Astrocyte (in vitro differentiated cells and primary cell): ENCODE measurements at regions not wholly inside any gene's neighbourhood (a gene's known extent, or its start where the extent isn't known, plus 50 kb on each side); places are given as distances from the start of the nearest gene placed in this dataset.

Source experiments
- DNase-seq: peaks from one replicate; pipeline ENCODE4 v3.0.0-alpha.2; 2010; ENCODE audit warnings: low read depth
- FAIRE-seq: peaks from 2 replicates; lab custom pipeline; 2011; peaks lifted over from hg19 to GRCh38; lab: Jason Lieb, UNC
- H2AFZ ChIP-seq: 2 replicates; pipeline ENCODE4 v1.6.0; 2012; ENCODE audit warnings: low read depth, low read length, inconsistent platforms
- H3K27ac ChIP-seq: 2 replicates; pipeline ENCODE4 v1.5.1; 2011; ENCODE audit warnings: low read depth, low read length, inconsistent platforms
- H3K27me3 ChIP-seq: 2 replicates; pipeline ENCODE4 v1.6.0; 2011; ENCODE audit warnings: low read length, inconsistent platforms; ENCODE audit not compliant: insufficient read depth
- H3K36me3 ChIP-seq: 2 replicates; pipeline ENCODE4 v1.5.1; 2011; ENCODE audit warnings: low read length, inconsistent platforms; ENCODE audit not compliant: insufficient read depth
- H3K4me1 ChIP-seq: 2 replicates; pipeline ENCODE4 v1.5.1; 2011; ENCODE audit warnings: low read length, inconsistent platforms; ENCODE audit not compliant: insufficient read depth
- H3K4me2 ChIP-seq: 2 replicates; pipeline ENCODE4 v1.6.0; 2012; ENCODE audit warnings: low read length, inconsistent platforms
- H3K4me3 ChIP-seq: 2 replicates; pipeline ENCODE4 v1.5.1; 2011; ENCODE audit warnings: low read depth, mild to moderate bottlenecking, low read length, inconsistent platforms; ENCODE audit not compliant: insufficient read depth
- H3K79me2 ChIP-seq: 2 replicates; pipeline ENCODE4 v1.6.0; 2012; ENCODE audit warnings: mild to moderate bottlenecking, low read length, inconsistent platforms; ENCODE audit not compliant: insufficient read depth
- H3K9ac ChIP-seq: 2 replicates; pipeline ENCODE4 v1.6.0; 2012; ENCODE audit warnings: mild to moderate bottlenecking, low read length, inconsistent platforms
- H3K9me3 ChIP-seq: 2 replicates; pipeline ENCODE4 v1.5.1; 2012; ENCODE audit warnings: low read depth, mild to moderate bottlenecking, low read length, inconsistent platforms; ENCODE audit not compliant: insufficient read depth
- H4K20me1 ChIP-seq: 2 replicates; pipeline ENCODE4 v1.6.0; 2012; ENCODE audit warnings: low read length, inconsistent platforms; ENCODE audit not compliant: insufficient read depth
- H3K27ac Mint-ChIP-seq: one replicate; pipeline ENCODE4 v1.8.0; 2021; ENCODE audit warnings: mild to moderate bottlenecking, mixed read lengths; ENCODE audit not compliant: unreplicated experiment
- H3K27me3 Mint-ChIP-seq: one replicate; pipeline ENCODE4 v1.8.0; 2021; ENCODE audit warnings: low read depth, mixed read lengths; ENCODE audit not compliant: unreplicated experiment
- H3K36me3 Mint-ChIP-seq: one replicate; pipeline ENCODE4 v1.8.0; 2021; ENCODE audit warnings: low read depth, mixed read lengths; ENCODE audit not compliant: unreplicated experiment
- H3K4me1 Mint-ChIP-seq: one replicate; pipeline ENCODE4 v1.8.0; 2021; ENCODE audit warnings: low read depth, mixed read lengths; ENCODE audit not compliant: unreplicated experiment
- H3K4me3 Mint-ChIP-seq: one replicate; pipeline ENCODE4 v1.8.0; 2021; ENCODE audit warnings: mild to moderate bottlenecking, moderate library complexity, mixed read lengths; ENCODE audit not compliant: unreplicated experiment
- H3K9me3 Mint-ChIP-seq: one replicate; pipeline ENCODE4 v1.8.0; 2021; ENCODE audit warnings: mild to moderate bottlenecking, mixed read lengths; ENCODE audit not compliant: unreplicated experiment
- EZH2 ChIP-seq: IDR thresholded peaks from 2 replicates; pipeline ENCODE4 v1.6.1; 2012; ENCODE audit warnings: mild to moderate bottlenecking, low read length, inconsistent platforms; ENCODE audit not compliant: insufficient read depth
- TF ChIP-seq, protein P1 (sequence below): IDR thresholded peaks from 2 replicates; pipeline ENCODE4 v1.5.1; 2011; ENCODE audit warnings: low read depth, mild to moderate bottlenecking, inconsistent platforms, low read length, moderate library complexity; ENCODE audit not compliant: insufficient read depth

- no peak overlapping the region for H3K4me3 Mint-ChIP-seq
- FAIRE-seq (no peak), DNase-seq (no peak)
- H3K27me3 ChIP-seq, result no peaks in the 10 kb centered on the region
- no peaks in the 10 kb centered on the region for H3K4me1 ChIP-seq
- H2AFZ ChIP-seq, result no peak overlapping the region
- no peak overlapping the region for H3K9ac ChIP-seq
- H3K9me3 Mint-ChIP-seq, result peaks cover 9% of the 10 kb centered on the region
- no peaks in the 10 kb centered on the region for H3K27me3 Mint-ChIP-seq
- H3K9me3 ChIP-seq, result peaks cover 8% of the 10 kb centered on the region
- no peaks in the 10 kb centered on the region for H3K36me3 ChIP-seq
- H3K27ac Mint-ChIP-seq, result no peak overlapping the region
- no peaks in the 10 kb centered on the region for H4K20me1 ChIP-seq
- no peak overlapping the region for H3K4me3 ChIP-seq
- no peaks in the 10 kb centered on the region for H3K79me2 ChIP-seq
- H3K4me1 Mint-ChIP-seq, result no peaks in the 10 kb centered on the region
- no peak overlapping the region for H3K27ac ChIP-seq
- H3K36me3 Mint-ChIP-seq, result no peaks in the 10 kb centered on the region
- no peak overlapping the region for H3K4me2 ChIP-seq
- TF ChIP-seq EZH2, result no peak
- TF ChIP-seq, protein P1, sequence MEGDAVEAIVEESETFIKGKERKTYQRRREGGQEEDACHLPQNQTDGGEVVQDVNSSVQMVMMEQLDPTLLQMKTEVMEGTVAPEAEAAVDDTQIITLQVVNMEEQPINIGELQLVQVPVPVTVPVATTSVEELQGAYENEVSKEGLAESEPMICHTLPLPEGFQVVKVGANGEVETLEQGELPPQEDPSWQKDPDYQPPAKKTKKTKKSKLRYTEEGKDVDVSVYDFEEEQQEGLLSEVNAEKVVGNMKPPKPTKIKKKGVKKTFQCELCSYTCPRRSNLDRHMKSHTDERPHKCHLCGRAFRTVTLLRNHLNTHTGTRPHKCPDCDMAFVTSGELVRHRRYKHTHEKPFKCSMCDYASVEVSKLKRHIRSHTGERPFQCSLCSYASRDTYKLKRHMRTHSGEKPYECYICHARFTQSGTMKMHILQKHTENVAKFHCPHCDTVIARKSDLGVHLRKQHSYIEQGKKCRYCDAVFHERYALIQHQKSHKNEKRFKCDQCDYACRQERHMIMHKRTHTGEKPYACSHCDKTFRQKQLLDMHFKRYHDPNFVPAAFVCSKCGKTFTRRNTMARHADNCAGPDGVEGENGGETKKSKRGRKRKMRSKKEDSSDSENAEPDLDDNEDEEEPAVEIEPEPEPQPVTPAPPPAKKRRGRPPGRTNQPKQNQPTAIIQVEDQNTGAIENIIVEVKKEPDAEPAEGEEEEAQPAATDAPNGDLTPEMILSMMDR, result no peak
Observed at GRCh38 chr4:13081830-13082229, 402.3 kb downstream of the RAB28 start.

DNA sequence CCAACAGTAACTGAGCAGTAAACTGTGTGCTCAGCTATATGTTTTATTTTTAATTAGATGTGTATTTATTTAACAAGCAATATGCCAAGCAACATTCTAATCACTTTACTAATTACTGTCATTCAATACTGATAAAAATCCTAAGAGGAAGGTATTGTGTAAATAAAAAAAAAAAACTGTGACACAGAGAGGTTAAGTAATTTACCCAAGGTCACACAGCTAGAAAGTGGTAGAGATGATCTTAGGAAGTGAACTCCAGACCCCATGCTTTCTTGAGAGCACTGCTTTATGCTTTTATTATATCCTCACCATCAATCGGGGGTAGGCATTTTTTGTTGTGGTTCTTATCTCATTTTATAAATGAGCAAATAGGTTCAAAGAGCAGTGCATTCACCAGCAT lies 417.1 kb downstream of the RAB28 start:
- Histone ChIP-seq H2AFZ (no peak overlapping the region), H3K9me3 (no peaks in the 10 kb centered on the region), H3K4me3 (no peak overlapping the region), H3K27ac (no peak overlapping the region), H3K4me2 (no peak overlapping the region), H3K27me3 (peaks cover 2% of the 10 kb centered on the region), H3K4me1 (no peaks in the 10 kb centered on the region), H3K9ac (no peak overlapping the region), H3K36me3 (no peaks in the 10 kb centered on the region), H3K79me2 (no peaks in the 10 kb centered on the region), H4K20me1 (no peaks in the 10 kb centered on the region)
- FAIRE-seq, result no peak
- Mint-ChIP-seq H3K9me3 (peaks cover 2% of the 10 kb centered on the region), H3K4me1 (no peaks in the 10 kb centered on the region), H3K36me3 (no peaks in the 10 kb centered on the region), H3K27ac (no peak overlapping the region), H3K27me3 (peaks cover 3% of the 10 kb centered on the region), H3K4me3 (no peak overlapping the region)
- no peak for DNase-seq
- TF ChIP-seq, protein P1, result no peak
- no peak for TF ChIP-seq EZH2

GRCh38 chr4:13059019-13059418 lies 425.1 kb downstream of the RAB28 start:
- Histone ChIP-seq H3K4me3 (no peak overlapping the region), H2AFZ (no peak overlapping the region), H3K9me3 (no peaks in the 10 kb centered on the region), H3K9ac (no peak overlapping the region), H3K4me2 (no peak overlapping the region), H3K79me2 (no peaks in the 10 kb centered on the region), H3K36me3 (no peaks in the 10 kb centered on the region), H3K4me1 (no peaks in the 10 kb centered on the region), H3K27ac (no peak overlapping the region), H3K27me3 (no peaks in the 10 kb centered on the region), H4K20me1 (no peaks in the 10 kb centered on the region)
- H3K36me3 Mint-ChIP-seq, result no peaks in the 10 kb centered on the region
- no peaks in the 10 kb centered on the region for H3K9me3 Mint-ChIP-seq
- no peak overlapping the region for H3K4me3 Mint-ChIP-seq
- no peaks in the 10 kb centered on the region for H3K27me3 Mint-ChIP-seq
- H3K4me1 Mint-ChIP-seq, result no peaks in the 10 kb centered on the region
- FAIRE-seq (no peak), DNase-seq (no peak)
- TF ChIP-seq, protein P1, result no peak
- TF ChIP-seq EZH2, result no peak
- H3K27ac Mint-ChIP-seq, result no peak overlapping the region
